IMR-90 (cell line): ENCODE measurements at regions not wholly inside any gene's neighbourhood (a gene's known extent, or its start where the extent isn't known, plus 50 kb on each side); places are given as distances from the start of the nearest gene placed in this dataset.

ENCODE experiments used
- ATAC-seq: fragments of 200-7000 bp; cut with Tn5 transposase; 2 replicates; pipeline ENCODE4 v1.9.1; 2020; ENCODE audit warnings: low read depth, mild to moderate bottlenecking, moderate library complexity
- BruUV-seq: library from RNA; stranded (reverse); fragments of 400-500 nt; replicated peaks from 2 replicates; lab custom pipeline; 2021; lab: Mats Ljungman, UMichigan
- CTCF ChIA-PET: fragments of 300-600 bp; formaldehyde crosslinking; extraction: SDS; loops from one replicate; lab custom pipeline; 2021; ENCODE audit warnings: antibody characterized with exemption; lab: Yijun Ruan, JAX
- POLR2A ChIA-PET: fragments of 300-600 bp; sonication (Branson Sonifier 250); formaldehyde crosslinking; loops from one replicate; lab custom pipeline; 2022; ENCODE audit warnings: antibody characterized with exemption; ENCODE audit not compliant: unreplicated experiment; lab: Charles Lee
- DNase-seq: peaks from one replicate; pipeline ENCODE4 v3.0.0; 2013
- H2AFZ ChIP-seq: replicated peaks from 2 replicates; pipeline ENCODE3; 2013; ENCODE audit warnings: low read length, mild to moderate bottlenecking; ENCODE audit not compliant: poor library complexity
- H2AK5ac ChIP-seq: 2 replicates; pipeline ENCODE4 v1.6.1; 2013; ENCODE audit warnings: low read depth, low read length, inconsistent platforms
- H2AK9ac ChIP-seq: replicated peaks from 2 replicates; pipeline ENCODE3; 2013; ENCODE audit warnings: mild to moderate bottlenecking, low read depth, low read length, moderate library complexity; ENCODE audit not compliant: poor library complexity
- H2BK120ac ChIP-seq: 2 replicates; pipeline ENCODE4 v1.6.1; 2013; ENCODE audit warnings: low read depth, low read length, inconsistent platforms
- H2BK15ac ChIP-seq: 3 replicates; pipeline ENCODE4 v1.6.1; 2013; ENCODE audit warnings: low read depth, low read length, inconsistent platforms
- H2BK20ac ChIP-seq: 2 replicates; pipeline ENCODE4 v1.6.1; 2013; ENCODE audit warnings: low read depth, mild to moderate bottlenecking, inconsistent platforms, low read length, moderate library complexity
- H2BK5ac ChIP-seq: 2 replicates; pipeline ENCODE4 v1.6.1; 2013; ENCODE audit warnings: mild to moderate bottlenecking, low read depth, low read length, inconsistent platforms; ENCODE audit not compliant: poor library complexity, severe bottlenecking
- H3K14ac ChIP-seq: replicated peaks from 2 replicates; pipeline ENCODE4 v1.6.1; 2013; ENCODE audit warnings: low read depth, low read length, inconsistent platforms
- H3K18ac ChIP-seq: 2 replicates; pipeline ENCODE4 v1.6.1; 2013; ENCODE audit warnings: low read depth, low read length, control low read depth
- H3K23ac ChIP-seq: 2 replicates; pipeline ENCODE4 v1.6.1; 2013; ENCODE audit warnings: low read depth, low read length, inconsistent platforms
- H3K27ac ChIP-seq: 2 replicates; pipeline ENCODE4 v1.5.1; 2013; ENCODE audit warnings: mild to moderate bottlenecking, control low read depth, low read length; ENCODE audit not compliant: insufficient read depth
- H3K27me3 ChIP-seq: 2 replicates; pipeline ENCODE4 v1.6.1; 2013; ENCODE audit warnings: low read length; ENCODE audit not compliant: control insufficient read depth, insufficient read depth
- H3K36me3 ChIP-seq: 2 replicates; pipeline ENCODE4 v1.6.1; 2013; ENCODE audit warnings: low read length, mixed read lengths; ENCODE audit not compliant: control insufficient read depth, insufficient read depth
- H3K4ac ChIP-seq: 2 replicates; pipeline ENCODE4 v1.6.1; 2013; ENCODE audit warnings: low read depth, low read length, inconsistent platforms
- H3K4me1 ChIP-seq: 2 replicates; pipeline ENCODE4 v1.6.1; 2013; ENCODE audit warnings: low read length, mixed read lengths; ENCODE audit not compliant: control insufficient read depth, insufficient read depth
- H3K4me2 ChIP-seq: 2 replicates; pipeline ENCODE4 v1.6.1; 2013; ENCODE audit warnings: low read depth, mild to moderate bottlenecking, control low read depth, low read length, moderate library complexity
- H3K4me3 ChIP-seq: 2 replicates; pipeline ENCODE4 v1.5.1; 2013; ENCODE audit warnings: low read depth, mild to moderate bottlenecking, control low read depth, low read length, moderate library complexity; ENCODE audit not compliant: insufficient read depth
- H3K56ac ChIP-seq: 2 replicates; pipeline ENCODE4 v1.6.1; 2013; ENCODE audit warnings: low read length, inconsistent platforms; ENCODE audit not compliant: insufficient read depth; ENCODE audit errors: extremely low read depth
- H3K79me1 ChIP-seq, 2 experiments: 2 replicates each; pipeline ENCODE4 v1.6.1; 2013; ENCODE audit warnings: low read length in 2 of 2, inconsistent platforms in 1 of 2, low read depth in 1 of 2
- H3K9ac ChIP-seq: 2 replicates; pipeline ENCODE4 v1.6.1; 2013; ENCODE audit warnings: low read depth, low read length, control low read depth
- H3K9me1 ChIP-seq: 2 replicates; pipeline ENCODE4 v1.6.1; 2013; ENCODE audit warnings: low read length, inconsistent platforms; ENCODE audit not compliant: insufficient read depth
- H3K9me3 ChIP-seq: 2 replicates; pipeline ENCODE4 v1.6.1; 2013; ENCODE audit warnings: low read length; ENCODE audit not compliant: control insufficient read depth, insufficient read depth
- H4K20me1 ChIP-seq: 2 replicates; pipeline ENCODE4 v1.6.1; 2013; ENCODE audit warnings: low read length, inconsistent platforms; ENCODE audit not compliant: insufficient read depth
- H4K5ac ChIP-seq: 2 replicates; pipeline ENCODE4 v1.6.1; 2013; ENCODE audit warnings: mild to moderate bottlenecking, low read depth, low read length, control low read depth
- H4K8ac ChIP-seq, 2 experiments: 2 replicates each; pipeline ENCODE4 v1.6.1; 2013; ENCODE audit warnings: low read depth in 2 of 2, low read length in 2 of 2, control low read depth in 1 of 2, inconsistent platforms in 1 of 2
- H4K91ac ChIP-seq: 2 replicates; pipeline ENCODE4 v1.6.1; 2013; ENCODE audit warnings: low read depth, low read length, inconsistent platforms; ENCODE audit not compliant: insufficient read depth
- BHLHE40 ChIP-seq: fragments of 150-350 bp; IDR thresholded peaks from 2 replicates; pipeline ENCODE4 v1.6.1; 2016; ENCODE audit warnings: mild to moderate bottlenecking, low read depth, low read length
- CEBPB ChIP-seq: IDR thresholded peaks from 2 replicates; pipeline ENCODE4 v1.6.1; 2012; ENCODE audit warnings: low read depth, low read length, improper control_type of control experiment
- CHD1 ChIP-seq: IDR thresholded peaks from 2 replicates; pipeline ENCODE4 v1.6.1; 2012; ENCODE audit warnings: low read depth, low read length, improper control_type of control experiment
- ELK1 ChIP-seq: fragments of 150-350 bp; IDR thresholded peaks from 2 replicates; pipeline ENCODE4 v1.6.1; 2016; ENCODE audit warnings: low read depth, mild to moderate bottlenecking, low read length, moderate library complexity, borderline replicate concordance
- FOS ChIP-seq: fragments of 150-350 bp; IDR thresholded peaks from 2 replicates; pipeline ENCODE4 v1.6.1; 2016; ENCODE audit warnings: low read depth, low read length
- MAFK ChIP-seq: IDR thresholded peaks from 2 replicates; pipeline ENCODE4 v1.6.1; 2012; ENCODE audit warnings: low read depth, low read length, improper control_type of control experiment
- MAZ ChIP-seq: IDR thresholded peaks from 2 replicates; pipeline ENCODE4 v1.6.1; 2012; ENCODE audit warnings: low read depth, mild to moderate bottlenecking, low read length, improper control_type of control experiment, moderate library complexity, borderline replicate concordance
- MXI1 ChIP-seq: IDR thresholded peaks from 2 replicates; pipeline ENCODE4 v1.6.1; 2012; ENCODE audit warnings: low read depth, mild to moderate bottlenecking, low read length, moderate library complexity, borderline replicate concordance
- NFE2L2 ChIP-seq: fragments of 150-350 bp; IDR thresholded peaks from 2 replicates; pipeline ENCODE4 v1.6.1; 2016; ENCODE audit warnings: low read depth, mild to moderate bottlenecking, low read length
- RAD21 ChIP-seq: IDR thresholded peaks from 2 replicates; pipeline ENCODE4 v1.6.1; 2012; ENCODE audit warnings: low read length, improper control_type of control experiment
- RCOR1 ChIP-seq: IDR thresholded peaks from 2 replicates; pipeline ENCODE4 v1.6.1; 2012; ENCODE audit warnings: mild to moderate bottlenecking, low read length, improper control_type of control experiment; ENCODE audit not compliant: insufficient replicate concordance
- RFX5 ChIP-seq: IDR thresholded peaks from 2 replicates; pipeline ENCODE4 v1.8.0; 2012; ENCODE audit warnings: low read depth, mild to moderate bottlenecking, low read length, moderate library complexity
- SMC3 ChIP-seq: fragments of 150-350 bp; IDR thresholded peaks from 2 replicates; pipeline ENCODE4 v1.6.1; 2016; ENCODE audit warnings: low read depth, mild to moderate bottlenecking, antibody characterized with exemption, low read length, moderate library complexity
- USF2 ChIP-seq: fragments of 150-350 bp; IDR thresholded peaks from 2 replicates; pipeline ENCODE4 v1.6.1; 2017; ENCODE audit warnings: mild to moderate bottlenecking, antibody characterized with exemption, low read length, low read depth
- WGBS, 2 experiments: methylation state at CpG; one replicate each; pipeline versions ENCODE4 v1.1.5 to v1.1.7; 2013; ENCODE audit warnings: missing lambda C conversion rate in 2 of 2; ENCODE audit not compliant: insufficient read length in 1 of 2; ENCODE audit errors: extremely low coverage in 2 of 2; 5-methylcytosine and 5-hydroxymethylcytosine counted together
- dilution Hi-C: fragments of 300-500 bp; cut with HindIII; formaldehyde crosslinking; loops from one replicate; pipeline ENCODE4 v1.14.3; 2018; ENCODE audit warnings: low sequenced_read_pairs; ENCODE audit not compliant: unreplicated experiment
- in situ Hi-C: fragments of 300-500 bp; cut with MboI; formaldehyde crosslinking; loops from 3 replicates; pipeline ENCODE4 v1.14.3; 2019; ENCODE audit warnings: low sequenced_read_pairs, inconsistent platforms, mixed read lengths
- intact Hi-C: fragments of 100-400 bp; cut with micrococcal nuclease; formaldehyde crosslinking; loops from 2 replicates; pipeline ENCODE4 v1.10.0; 2022
- TF ChIP-seq, protein P1 (sequence below): conservative IDR thresholded peaks from 2 replicates; pipeline ENCODE4 v1.5.1; 2012; ENCODE audit warnings: mild to moderate bottlenecking, low read depth, low read length, improper control_type of control experiment

- no peak for DNase-seq
- Histone ChIP-seq H2BK15ac (no peak overlapping the region), H3K9me3 (no peaks in the 10 kb centered on the region), H2BK5ac (no peak overlapping the region), H3K4me1 (no peaks in the 10 kb centered on the region), H3K14ac (no peak overlapping the region), H3K4me2 (no peak overlapping the region), H3K27ac (no peak overlapping the region), H3K56ac (no peak overlapping the region), H2AK5ac (no peak overlapping the region), H3K79me1 (no peaks in the 10 kb centered on the region), H3K18ac (no peak overlapping the region), H3K9me1 (no peaks in the 10 kb centered on the region), H4K8ac (no peak overlapping the region), H3K27me3 (no peaks in the 10 kb centered on the region; the same call in 1 of the 2 replicates), H2AFZ (no peak overlapping the region), H4K91ac (no peak overlapping the region), H2BK120ac (no peak overlapping the region), H3K9ac (no peak overlapping the region), H2AK9ac (no peak overlapping the region), H3K4me3 (no peak overlapping the region), H3K23ac (no peak overlapping the region), H4K5ac (no peak overlapping the region), H3K36me3 (no peaks in the 10 kb centered on the region), H4K20me1 (no peaks in the 10 kb centered on the region), H3K4ac (no peak overlapping the region), H2BK20ac (no peak overlapping the region)
- intact Hi-C loops (no loop called here), in situ Hi-C loops (no loop called here), dilution Hi-C loops (no loop called here)
- TF ChIP-seq RAD21 (no peak), CHD1 (no peak), BHLHE40 (no peak), MAFK (no peak), RFX5 (no peak), MXI1 (no peak), RCOR1 (no peak), MAZ (no peak), USF2 (no peak), FOS (no peak), SMC3 (no peak), NFE2L2 (no peak), ELK1 (no peak), CEBPB (no peak)
- TF ChIP-seq, protein P1, sequence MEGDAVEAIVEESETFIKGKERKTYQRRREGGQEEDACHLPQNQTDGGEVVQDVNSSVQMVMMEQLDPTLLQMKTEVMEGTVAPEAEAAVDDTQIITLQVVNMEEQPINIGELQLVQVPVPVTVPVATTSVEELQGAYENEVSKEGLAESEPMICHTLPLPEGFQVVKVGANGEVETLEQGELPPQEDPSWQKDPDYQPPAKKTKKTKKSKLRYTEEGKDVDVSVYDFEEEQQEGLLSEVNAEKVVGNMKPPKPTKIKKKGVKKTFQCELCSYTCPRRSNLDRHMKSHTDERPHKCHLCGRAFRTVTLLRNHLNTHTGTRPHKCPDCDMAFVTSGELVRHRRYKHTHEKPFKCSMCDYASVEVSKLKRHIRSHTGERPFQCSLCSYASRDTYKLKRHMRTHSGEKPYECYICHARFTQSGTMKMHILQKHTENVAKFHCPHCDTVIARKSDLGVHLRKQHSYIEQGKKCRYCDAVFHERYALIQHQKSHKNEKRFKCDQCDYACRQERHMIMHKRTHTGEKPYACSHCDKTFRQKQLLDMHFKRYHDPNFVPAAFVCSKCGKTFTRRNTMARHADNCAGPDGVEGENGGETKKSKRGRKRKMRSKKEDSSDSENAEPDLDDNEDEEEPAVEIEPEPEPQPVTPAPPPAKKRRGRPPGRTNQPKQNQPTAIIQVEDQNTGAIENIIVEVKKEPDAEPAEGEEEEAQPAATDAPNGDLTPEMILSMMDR, result no peak
- POLR2A ChIA-PET, result no interaction called here
- BruUV-seq, result no TSS peak
- peak; percentile 40 for ATAC-seq
- CTCF ChIA-PET, result interaction anchor here (0.6 kb wide), 1 partner anchor 75 kb away, joined by 3 read pairs; no protein-coding TSS in a partner anchor
- WGBS, 2 experiments, result no CpG with 5 or more reads among the region's 9 CpGs
Observed at GRCh38 chr9:87370049-87370685, 127.5 kb upstream of the DAPK1 start.
